Thyroid gland (tissue), 4 donors: ENCODE measurements at regions not wholly inside any gene's neighbourhood (a gene's known extent, or its start where the extent isn't known, plus 50 kb on each side); places are given as distances from the start of the nearest gene placed in this dataset.
A peak's percentile ranks its signal among the peaks of the same experiment; 100 is the strongest.

ENCODE experiments used
- DNase-seq, 2 donors: peaks; one replicate each; pipeline ENCODE4 v3.0.0-alpha.2; 2019
- H3K27ac ChIP-seq, 3 donors: fragments of 200-600 bp; sonication (generic); 1 replicate in 2 of 3; 2 replicates in 1 of 3; pipeline ENCODE4 v1.5.1; 2016 to 2019; ENCODE audit warnings: mild to moderate bottlenecking in 1 of 3, moderate library complexity in 1 of 3
- H3K27me3 ChIP-seq: fragments of 200-600 bp; sonication (generic); one replicate; pipeline ENCODE4 v1.5.1; 2019
- H3K36me3 ChIP-seq, 2 donors: fragments of 200-600 bp; sonication (generic); one replicate each; pipeline ENCODE4 v1.5.1; 2016 to 2019
- H3K4me1 ChIP-seq, 2 donors: fragments of 200-600 bp; sonication (generic); one replicate each; pipeline ENCODE4 v1.5.1; 2017 to 2019
- H3K4me3 ChIP-seq, 3 donors: fragments of 200-600 bp; sonication (generic); replicated peaks in 1 of 3; 1 replicate in 2 of 3; 2 replicates in 1 of 3; pipeline ENCODE4 v1.5.1; 2016; ENCODE audit warnings: mild to moderate bottlenecking in 1 of 3
- H3K9me3 ChIP-seq: fragments of 200-600 bp; sonication (generic); one replicate; pipeline ENCODE4 v1.5.1; 2017
- CTCF ChIP-seq, 6 experiments: fragments of 200-600 bp in 3 of 6; fragments of 450-650 bp in 3 of 6; sonication (generic) in 3 of 6; IDR thresholded peaks; one replicate each; pipeline ENCODE4 v1.5.1; 2016 to 2019; ENCODE audit warnings: antibody characterized with exemption in 6 of 6, mild to moderate bottlenecking in 2 of 6, inconsistent platforms in 1 of 6, moderate library complexity in 1 of 6
- POLR2A ChIP-seq, 2 donors: fragments of 450-650 bp; IDR thresholded peaks; one replicate each; pipeline ENCODE4 v1.6.1; 2017; ENCODE audit warnings: antibody characterized with exemption in 2 of 2, mild to moderate bottlenecking in 2 of 2, moderate library complexity in 1 of 2
- WGBS, 2 donors: methylation state at CpG; one replicate each; pipeline ENCODE4 v1.1.5; 2017; 5-methylcytosine and 5-hydroxymethylcytosine counted together
- intact Hi-C: fragments of 100-400 bp; cut with DNase I; formaldehyde crosslinking; loops from one replicate; pipeline ENCODE4 v1.15.1; 2023

GRCh38 chr15:25226360-25226759 is 212.5 kb downstream of the UBE3A start:
- H3K4me3 ChIP-seq: no peak overlapping the region
- H3K27me3 ChIP-seq: no peaks in the 10 kb centered on the region
- WGBS, 2 donors: 63 to 88% methylated on average over 4 of the region's 6 CpGs
- TF ChIP-seq POLR2A (IDR thresholded peaks at IDR 0.05) (no peak), CTCF (IDR thresholded peaks at IDR 0.05) (no peak)
- intact Hi-C loops: no loop called here
- no peaks in the 10 kb centered on the region for H3K9me3 ChIP-seq
- peak; percentile 18 to 26 for DNase-seq
- H3K36me3 ChIP-seq: no peaks in the 10 kb centered on the region
- H3K4me1 ChIP-seq: no peaks in the 10 kb centered on the region
- no peak overlapping the region for H3K27ac ChIP-seq

- no peaks in the 10 kb centered on the region for H3K9me3 ChIP-seq
- WGBS, 2 donors: 92 to 100% methylated on average over 1 to 7 of the region's 11 CpGs
- no peaks in the 10 kb centered on the region for H3K4me1 ChIP-seq
- H3K4me3 ChIP-seq: no peak overlapping the region
- H3K36me3 ChIP-seq: no peaks in the 10 kb centered on the region
- no peak for TF ChIP-seq CTCF (IDR thresholded peaks at IDR 0.05)
- no peaks in the 10 kb centered on the region for H3K27me3 ChIP-seq
- intact Hi-C loops: no loop called here
- no peak overlapping the region for H3K27ac ChIP-seq
- DNase-seq: no peak
These were observed 210.6 kb downstream of the UBE3A start for GRCh38 chr15:25228261-25228660.

GRCh38 chr15:25230442-25230841 is 208.4 kb downstream of the UBE3A start:
- WGBS, 2 donors: 85 to 88% methylated on average over 7 to 8 of the region's 10 CpGs
- no peak for TF ChIP-seq POLR2A (IDR thresholded peaks at IDR 0.05)
- no peak for TF ChIP-seq CTCF (IDR thresholded peaks at IDR 0.05)
- H3K27ac ChIP-seq: no peak overlapping the region
- no peaks in the 10 kb centered on the region for H3K27me3 ChIP-seq
- H3K4me1 ChIP-seq: no peaks in the 10 kb centered on the region
- intact Hi-C loops: no loop called here
- no peak for DNase-seq
- no peak overlapping the region for H3K4me3 ChIP-seq
- no peaks in the 10 kb centered on the region for H3K9me3 ChIP-seq
- no peaks in the 10 kb centered on the region for H3K36me3 ChIP-seq

GRCh38 chr15:25233766-25234350 is 205.0 kb downstream of the UBE3A start:
- intact Hi-C loops: no loop called here
- WGBS, 2 donors: 87 to 93% methylated on average over 6 to 7 of the region's 7 CpGs
- Histone ChIP-seq H3K9me3 (no peaks in the 10 kb centered on the region), H3K27ac (no peak overlapping the region), H3K4me1 (no peaks in the 10 kb centered on the region), H3K36me3 (no peaks in the 10 kb centered on the region), H3K4me3 (no peak overlapping the region), H3K27me3 (no peaks in the 10 kb centered on the region)
- TF ChIP-seq CTCF (IDR thresholded peaks at IDR 0.05) (no peak), POLR2A (IDR thresholded peaks at IDR 0.05) (no peak)
- DNase-seq: no peak

- Histone ChIP-seq H3K27me3 (no peaks in the 10 kb centered on the region), H3K4me3 (no peak overlapping the region), H3K9me3 (no peaks in the 10 kb centered on the region), H3K4me1 (no peaks in the 10 kb centered on the region), H3K27ac (no peak overlapping the region), H3K36me3 (no peaks in the 10 kb centered on the region)
- 74 to 83% methylated on average over 8 to 9 of the region's 9 CpGs for WGBS, 2 donors
- TF ChIP-seq CTCF (IDR thresholded peaks at IDR 0.05) (no peak), POLR2A (IDR thresholded peaks at IDR 0.05) (no peak)
- no peak for DNase-seq
- intact Hi-C loops: no loop called here
These were observed 204.0 kb downstream of the UBE3A start for GRCh38 chr15:25234831-25235230.
